ENCODE measurements at regions not wholly inside any gene's neighbourhood (a gene's known extent, or its start where the extent isn't known, plus 50 kb on each side); places are given as distances from the start of the nearest gene placed in this dataset.

- no peak overlapping the region for H3K27ac ChIP-seq (ENCODE audit: control insufficient read depth, insufficient read depth)
- no peaks in the 10 kb centered on the region for H3K9me3 ChIP-seq (replicated peaks; ENCODE audit: control insufficient read depth, insufficient read depth, low read length)
- H3K4me3 ChIP-seq = no peak overlapping the region
- ChIA-PET SMC1A (ENCODE audit: uncharacterized antibody, unreplicated experiment) (interaction anchor here (1.1 kb wide), 1 partner anchor 29 kb away, joined by 3 read pairs; no protein-coding TSS in a partner anchor), POLR2A (no interaction called here), CTCF (interaction anchor here (0.9 kb wide), 1 partner anchor 14 kb away, joined by 3 read pairs; no protein-coding TSS in a partner anchor), RAD21 (ENCODE audit: unreplicated experiment) (no interaction called here)
- FAIRE-seq (no peak), ATAC-seq (peak; percentile 26), DNase-seq (ENCODE audit: low read depth, low spot score) (no peak)
- no peaks in the 10 kb centered on the region for H3K4me1 ChIP-seq (ENCODE audit: control insufficient read depth, insufficient read depth, low read length)
- no peak overlapping the region for H2AFZ ChIP-seq (ENCODE audit: control insufficient read depth, low read depth, low read length)
- H3K9ac ChIP-seq (ENCODE audit: control insufficient read depth, insufficient read depth, low read length) = no peak overlapping the region
- H3K27me3 ChIP-seq (replicated peaks in 1 of 2; ENCODE audit: control insufficient read depth in 2 of 2, insufficient read depth in 2 of 2, low read length in 1 of 2) = no peaks in the 10 kb centered on the region; a peak in 1 of 4 replicates
- H3K79me2 ChIP-seq (ENCODE audit: control insufficient read depth, insufficient read depth, low read length) = no peaks in the 10 kb centered on the region
- TF ChIP-seq ZNF592 (IDR thresholded peaks at IDR 0.05) (no peak), MTA2 (IDR thresholded peaks at IDR 0.05; ENCODE audit: low read depth) (peak; percentile 38; the same call in 1 of the 2 replicates), NFYB (IDR thresholded peaks at IDR 0.05; ENCODE audit: insufficient read depth, low read depth, low read length) (0 out of 2 replicates have a peak, but pooled peaks have one; percentile 23), MEF2B (IDR thresholded peaks at IDR 0.05; ENCODE audit: partially characterized antibody, poor library complexity, severe bottlenecking) (peak; percentile 30)
- H3K4me2 ChIP-seq (ENCODE audit: control insufficient read depth, insufficient read depth) = no peak overlapping the region
- H3K36me3 ChIP-seq (ENCODE audit: control insufficient read depth in 2 of 2, insufficient read depth in 2 of 2, low read length in 1 of 2) = no peaks in the 10 kb centered on the region
- in situ Hi-C loops (cut with MboI) = no loop called here
- no peaks in the 10 kb centered on the region for H4K20me1 ChIP-seq (ENCODE audit: control insufficient read depth, insufficient read depth)
- no TSS peak for BruUV-seq (replicated peaks)
- intact Hi-C loops (cut with micrococcal nuclease; ENCODE audit: unreplicated experiment) = no loop called here
These were observed 137.5 kb downstream of the HLX start for GRCh38 chr1:221016751-221017150.
